ENCODE measurements at regions not wholly inside any gene's neighbourhood (a gene's known extent, or its start where the extent isn't known, plus 50 kb on each side); places are given as distances from the start of the nearest gene placed in this dataset.
"Not testable (repeated sequence)": the region's sequence is repeated elsewhere in the genome, so short reads cannot be mapped to it uniquely, and the experiment has no call there.

GRCh38 chr9:65392611-65393010 lies 107.6 kb upstream of the FOXD4L5 start:
- not testable (repeated sequence) for H3K9me3 Mint-ChIP-seq; H3K36me3 Mint-ChIP-seq; H3K4me3 Mint-ChIP-seq; H3K27me3 Mint-ChIP-seq; H3K27ac Mint-ChIP-seq; H3K4me1 Mint-ChIP-seq (ENCODE audit: unreplicated experiment)
- DNase-seq (ENCODE audit: extremely low spot score, unreplicated experiment), result peak; percentile 54

GRCh38 chr9:65389710-65390109 lies 104.7 kb upstream of the FOXD4L5 start:
- not testable (repeated sequence) for H3K4me3 Mint-ChIP-seq; H3K27ac Mint-ChIP-seq; H3K27me3 Mint-ChIP-seq; H3K4me1 Mint-ChIP-seq (ENCODE audit: unreplicated experiment); H3K36me3 Mint-ChIP-seq; H3K9me3 Mint-ChIP-seq
- DNase-seq (ENCODE audit: extremely low spot score, unreplicated experiment), result peak; percentile 84

- not testable (repeated sequence) for H3K9me3 Mint-ChIP-seq; H3K27ac Mint-ChIP-seq; H3K27me3 Mint-ChIP-seq; H3K4me3 Mint-ChIP-seq; H3K36me3 Mint-ChIP-seq; H3K4me1 Mint-ChIP-seq (ENCODE audit: unreplicated experiment)
- peak; percentile 50 for DNase-seq (ENCODE audit: extremely low spot score, unreplicated experiment)
Observed at GRCh38 chr9:65389216-65389615, 104.2 kb upstream of the FOXD4L5 start.

- not testable (repeated sequence) for H3K4me3 Mint-ChIP-seq; H3K27me3 Mint-ChIP-seq; H3K4me1 Mint-ChIP-seq (ENCODE audit: unreplicated experiment); H3K9me3 Mint-ChIP-seq; H3K27ac Mint-ChIP-seq; H3K36me3 Mint-ChIP-seq
- DNase-seq (ENCODE audit: extremely low spot score, unreplicated experiment), result peak; percentile 81
Observed at GRCh38 chr9:65386699-65387098, 101.7 kb upstream of the FOXD4L5 start.

- H3K4me3 Mint-ChIP-seq; H3K27ac Mint-ChIP-seq; H3K27me3 Mint-ChIP-seq; H3K4me1 Mint-ChIP-seq (ENCODE audit: unreplicated experiment); H3K9me3 Mint-ChIP-seq; H3K36me3 Mint-ChIP-seq: not testable (repeated sequence)
- DNase-seq (ENCODE audit: extremely low spot score, unreplicated experiment), result peak; percentile 42
Observed at GRCh38 chr9:65386191-65386590, 101.2 kb upstream of the FOXD4L5 start.

GRCh38 chr9:65385655-65386024 lies 100.6 kb upstream of the FOXD4L5 start:
- DNase-seq (ENCODE audit: extremely low spot score, unreplicated experiment), result peak; percentile 59
- H3K9me3 Mint-ChIP-seq; H3K4me1 Mint-ChIP-seq (ENCODE audit: unreplicated experiment); H3K27ac Mint-ChIP-seq; H3K27me3 Mint-ChIP-seq; H3K4me3 Mint-ChIP-seq; H3K36me3 Mint-ChIP-seq: not testable (repeated sequence)

- not testable (repeated sequence) for H3K27ac Mint-ChIP-seq; H3K27me3 Mint-ChIP-seq; H3K4me1 Mint-ChIP-seq (ENCODE audit: unreplicated experiment); H3K9me3 Mint-ChIP-seq; H3K36me3 Mint-ChIP-seq; H3K4me3 Mint-ChIP-seq
- peak; percentile 65 for DNase-seq (ENCODE audit: extremely low spot score, unreplicated experiment)
Observed at GRCh38 chr9:65384759-65385654, 100.0 kb upstream of the FOXD4L5 start.

- not testable (repeated sequence) for H3K9me3 Mint-ChIP-seq; H3K4me1 Mint-ChIP-seq (ENCODE audit: unreplicated experiment); H3K4me3 Mint-ChIP-seq; H3K27me3 Mint-ChIP-seq; H3K27ac Mint-ChIP-seq; H3K36me3 Mint-ChIP-seq
- DNase-seq (ENCODE audit: extremely low spot score, unreplicated experiment), result peak; percentile 50
Observed at GRCh38 chr9:65384066-65384465, 99.1 kb upstream of the FOXD4L5 start.

- H3K27me3 Mint-ChIP-seq; H3K36me3 Mint-ChIP-seq; H3K4me1 Mint-ChIP-seq (ENCODE audit: unreplicated experiment); H3K27ac Mint-ChIP-seq; H3K9me3 Mint-ChIP-seq; H3K4me3 Mint-ChIP-seq: not testable (repeated sequence)
- peak; percentile 37 for DNase-seq (ENCODE audit: extremely low spot score, unreplicated experiment)
Observed at GRCh38 chr9:65383646-65384045, 98.6 kb upstream of the FOXD4L5 start.

GRCh38 chr9:65382701-65383318 lies 97.8 kb upstream of the FOXD4L5 start:
- DNase-seq (ENCODE audit: extremely low spot score, unreplicated experiment), result peak; percentile 37
- H3K9me3 Mint-ChIP-seq; H3K27me3 Mint-ChIP-seq; H3K36me3 Mint-ChIP-seq; H3K4me1 Mint-ChIP-seq (ENCODE audit: unreplicated experiment); H3K4me3 Mint-ChIP-seq; H3K27ac Mint-ChIP-seq: not testable (repeated sequence)
